ENCODE measurements at regions not wholly inside any gene's neighbourhood (a gene's known extent, or its start where the extent isn't known, plus 50 kb on each side); places are given as distances from the start of the nearest gene placed in this dataset.

- TF ChIP-seq CTCF (IDR thresholded peaks at IDR 0.05) (no peak), POLR2A (IDR thresholded peaks at IDR 0.05) (no peak)
Observed at GRCh38 chr18:60543646-60544045, 171.1 kb upstream of the MC4R start.

All from Peyer's patch (tissue), 4 donors.